Activated naive CD8-positive, alpha-beta T cell treated with anti-CD3 and anti-CD28 coated beads for 36 hours (primary cell): ENCODE measurements at regions not wholly inside any gene's neighbourhood (a gene's known extent, or its start where the extent isn't known, plus 50 kb on each side); places are given as distances from the start of the nearest gene placed in this dataset.

ENCODE experiments used
- DNase-seq: peaks from one replicate; pipeline ENCODE4 v3.0.0; 2021
- H3K27ac Mint-ChIP-seq: one replicate; pipeline ENCODE4 v1.8.0; 2022; ENCODE audit warnings: mild to moderate bottlenecking, moderate library complexity, mixed read lengths
- H3K27me3 Mint-ChIP-seq: one replicate; pipeline ENCODE4 v1.8.0; 2022; ENCODE audit warnings: mild to moderate bottlenecking, mixed read lengths
- H3K36me3 Mint-ChIP-seq: one replicate; pipeline ENCODE4 v1.8.0; 2021; ENCODE audit warnings: mild to moderate bottlenecking, mixed read lengths
- H3K4me1 Mint-ChIP-seq: one replicate; pipeline ENCODE4 v1.8.0; 2021; ENCODE audit warnings: mixed read lengths
- H3K4me3 Mint-ChIP-seq: one replicate; pipeline ENCODE4 v1.8.0; 2022; ENCODE audit warnings: mild to moderate bottlenecking, moderate library complexity, mixed read lengths
- H3K9me3 Mint-ChIP-seq: one replicate; pipeline ENCODE4 v1.8.0; 2022; ENCODE audit warnings: mixed read lengths

GRCh38 chr3:181054538-181054937 is 65.0 kb upstream of the DNAJC19 start:
- H3K9me3 Mint-ChIP-seq: no peaks in the 10 kb centered on the region
- H3K4me3 Mint-ChIP-seq: no peak overlapping the region
- no peak for DNase-seq
- no peak overlapping the region for H3K27ac Mint-ChIP-seq
- no peaks in the 10 kb centered on the region for H3K4me1 Mint-ChIP-seq
- H3K36me3 Mint-ChIP-seq: no peaks in the 10 kb centered on the region
- no peaks in the 10 kb centered on the region for H3K27me3 Mint-ChIP-seq

GRCh38 chr3:181052256-181052655 is 62.7 kb upstream of the DNAJC19 start:
- DNase-seq: no peak

GRCh38 chr3:181050738-181051137 is 61.2 kb upstream of the DNAJC19 start:
- H3K27me3 Mint-ChIP-seq: no peaks in the 10 kb centered on the region
- peaks cover 2% of the 10 kb centered on the region for H3K9me3 Mint-ChIP-seq
- no peaks in the 10 kb centered on the region for H3K4me1 Mint-ChIP-seq

More at GRCh38 chr3:181052256-181052655, 62.7 kb upstream of the DNAJC19 start:
- Mint-ChIP-seq H3K27ac (no peak overlapping the region), H3K4me3 (no peak overlapping the region), H3K27me3 (no peaks in the 10 kb centered on the region), H3K4me1 (no peaks in the 10 kb centered on the region), H3K36me3 (peaks cover 2% of the 10 kb centered on the region), H3K9me3 (no peaks in the 10 kb centered on the region)

GRCh38 chr3:181040030-181040429 is 50.5 kb upstream of the DNAJC19 start:
- Mint-ChIP-seq H3K27me3 (peaks cover 4% of the 10 kb centered on the region), H3K4me3 (no peak overlapping the region), H3K4me1 (no peaks in the 10 kb centered on the region), H3K36me3 (peaks cover 6% of the 10 kb centered on the region), H3K9me3 (peaks cover 13% of the 10 kb centered on the region), H3K27ac (no peak overlapping the region)
- DNase-seq: no peak

More at GRCh38 chr3:181050738-181051137, 61.2 kb upstream of the DNAJC19 start:
- no peak for DNase-seq
- no peak overlapping the region for H3K4me3 Mint-ChIP-seq
- no peak overlapping the region for H3K27ac Mint-ChIP-seq
- H3K36me3 Mint-ChIP-seq: peaks cover 3% of the 10 kb centered on the region
